Keratinocyte (primary cell): ENCODE measurements at regions not wholly inside any gene's neighbourhood (a gene's known extent, or its start where the extent isn't known, plus 50 kb on each side); places are given as distances from the start of the nearest gene placed in this dataset.

Experiments used
- CTCF ChIP-seq, 3 experiments: IDR thresholded peaks in 1 of 3; conservative IDR thresholded peaks in 1 of 3; optimal IDR thresholded peaks in 1 of 3; 2 replicates in 2 of 3; 3 replicates in 1 of 3; pipeline versions ENCODE3 to v1.5.1; 2011; ENCODE audit warnings: low read length in 3 of 3, mild to moderate bottlenecking in 3 of 3, moderate library complexity in 2 of 3, control low read depth in 1 of 3, inconsistent platforms in 1 of 3; ENCODE audit not compliant: insufficient read depth in 2 of 3; ENCODE audit errors: extremely low read depth in 1 of 3
- EZH2 ChIP-seq: IDR thresholded peaks from one replicate; pipeline ENCODE4 v1.6.1; 2012; ENCODE audit warnings: inconsistent platforms, mild to moderate bottlenecking, low read length, moderate library complexity

DNA sequence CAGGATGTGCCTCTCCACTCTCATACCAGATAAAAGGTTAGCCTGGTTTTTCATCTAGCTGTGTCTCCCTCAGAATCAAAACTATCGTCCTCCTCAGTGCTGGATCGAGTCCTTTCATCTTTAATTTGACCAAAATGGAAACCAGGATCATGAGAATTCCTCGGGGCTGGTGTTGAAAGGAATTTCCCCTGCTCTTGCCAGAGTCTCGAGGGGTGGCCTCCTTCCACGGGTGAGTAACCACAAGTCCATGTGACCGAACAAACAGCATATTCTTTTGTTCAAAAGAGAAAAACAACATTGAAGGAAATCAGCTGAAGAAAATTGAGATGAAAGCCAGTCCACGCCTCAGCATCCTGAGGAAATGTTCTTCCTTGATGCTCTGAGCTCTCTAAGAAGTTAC, 165.9 kb upstream of the CDYL start:
- TF ChIP-seq CTCF (optimal IDR thresholded peaks at IDR 0.05 in 1 of 3, IDR thresholded peaks at IDR 0.05 in 1 of 3, conservative IDR thresholded peaks at IDR 0.05 in 1 of 3; ENCODE audit: extremely low read depth in 1 of 3, insufficient read depth in 2 of 3, low read length in 3 of 3): no peak
- no peak for TF ChIP-seq EZH2
